ENCODE measurements at regions not wholly inside any gene's neighbourhood (a gene's known extent, or its start where the extent isn't known, plus 50 kb on each side); places are given as distances from the start of the nearest gene placed in this dataset.

DNA sequence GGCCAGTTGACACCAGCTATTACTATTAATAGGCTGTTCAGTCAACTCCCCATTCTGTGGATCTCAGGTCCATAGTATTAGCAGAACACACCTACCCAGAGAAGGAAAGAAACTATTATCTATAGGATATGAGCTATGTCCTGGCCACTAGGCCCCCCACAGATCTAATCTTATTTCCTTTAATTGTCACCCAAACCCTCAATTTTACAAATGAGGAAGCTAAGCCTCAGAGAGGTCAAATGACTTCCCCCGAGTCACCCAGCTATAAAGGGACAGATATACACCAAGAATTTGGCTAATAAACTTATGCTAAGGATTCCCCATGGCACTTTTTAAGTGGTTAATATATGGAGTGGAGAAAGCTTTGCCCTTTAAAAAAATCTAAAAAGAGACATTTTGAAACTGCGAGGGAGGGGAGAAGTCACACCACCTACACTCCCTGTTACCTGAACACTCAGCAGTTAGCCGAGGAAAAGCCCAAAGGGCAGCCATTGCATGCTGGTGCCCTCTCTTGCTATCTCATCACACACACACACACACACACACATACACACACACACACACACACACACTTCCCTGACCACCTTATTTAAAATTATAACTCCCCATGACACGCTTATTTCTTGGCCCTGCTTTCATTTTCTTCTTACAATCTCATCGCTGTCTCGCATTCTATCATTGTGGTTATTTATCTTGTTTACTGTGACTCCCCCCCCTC is 157.0 kb upstream of the ADO start:
- TF ChIP-seq CTCF (IDR thresholded peaks at IDR 0.05), result no peak
- TF ChIP-seq POLR2A (IDR thresholded peaks at IDR 0.05), result no peak

Measured in body of pancreas (tissue), 4 donors.